Coronary artery (tissue), 2 donors: ENCODE measurements at regions not wholly inside any gene's neighbourhood (a gene's known extent, or its start where the extent isn't known, plus 50 kb on each side); places are given as distances from the start of the nearest gene placed in this dataset.

Experiments used
- DNase-seq: peaks from one replicate; pipeline ENCODE4 v3.0.0-alpha.2; 2017; ENCODE audit warnings: low spot score
- H3K27ac ChIP-seq, 2 donors: fragments of 200-600 bp; sonication (generic); one replicate each; pipeline ENCODE4 v1.5.1; 2016 to 2019
- H3K4me3 ChIP-seq: fragments of 200-600 bp; sonication (generic); 2 replicates; pipeline ENCODE4 v1.5.1; 2016; ENCODE audit warnings: mild to moderate bottlenecking, moderate library complexity
- CTCF ChIP-seq: fragments of 200-600 bp; sonication (generic); IDR thresholded peaks from one replicate; pipeline ENCODE4 v1.5.1; 2019; ENCODE audit warnings: antibody characterized with exemption

- TF ChIP-seq CTCF: no peak
- Histone ChIP-seq H3K27ac (no peak overlapping the region), H3K4me3 (no peak overlapping the region)
- no peak for DNase-seq
Observed at GRCh38 chr13:103164251-103164650, 98.0 kb upstream of the SLC10A2 start.

GRCh38 chr13:103161476-103161875 lies 95.3 kb upstream of the SLC10A2 start:
- Histone ChIP-seq H3K27ac (no peak overlapping the region), H3K4me3 (no peak overlapping the region)
- no peak for TF ChIP-seq CTCF
- DNase-seq: no peak

GRCh38 chr13:103157434-103158145 lies 91.4 kb upstream of the SLC10A2 start:
- no peak overlapping the region for H3K4me3 ChIP-seq
- no peak for TF ChIP-seq CTCF
- no peak overlapping the region for H3K27ac ChIP-seq
- DNase-seq: no peak

GRCh38 chr13:103157016-103157415 lies 90.8 kb upstream of the SLC10A2 start:
- TF ChIP-seq CTCF: no peak
- no peak overlapping the region for H3K27ac ChIP-seq
- no peak overlapping the region for H3K4me3 ChIP-seq
- DNase-seq: no peak

- Histone ChIP-seq H3K27ac (no peak overlapping the region), H3K4me3 (no peak overlapping the region)
- DNase-seq: no peak
- no peak for TF ChIP-seq CTCF
Observed at GRCh38 chr13:103156346-103156998, 90.3 kb upstream of the SLC10A2 start.

- DNase-seq: no peak
- TF ChIP-seq CTCF: no peak
- H3K27ac ChIP-seq: no peak overlapping the region
- no peak overlapping the region for H3K4me3 ChIP-seq
Observed at GRCh38 chr13:103153466-103153865, 87.2 kb upstream of the SLC10A2 start.

GRCh38 chr13:103147961-103148360 lies 81.7 kb upstream of the SLC10A2 start:
- DNase-seq: no peak
- H3K4me3 ChIP-seq: no peak overlapping the region
- no peak overlapping the region for H3K27ac ChIP-seq
- TF ChIP-seq CTCF: no peak
